ENCODE measurements at regions not wholly inside any gene's neighbourhood (a gene's known extent, or its start where the extent isn't known, plus 50 kb on each side); places are given as distances from the start of the nearest gene placed in this dataset.
"Not testable (repeated sequence)": the region's sequence is repeated elsewhere in the genome, so short reads cannot be mapped to it uniquely, and the experiment has no call there.

- H3K27ac ChIP-seq: no peak overlapping the region
- H3K4me3 ChIP-seq: no peak overlapping the region
Measured at GRCh38 chr7:140283472-140283871, 106.7 kb upstream of the KDM7A start.

GRCh38 chr7:140281960-140282359 lies 105.2 kb upstream of the KDM7A start:
- Histone ChIP-seq H3K27ac (no peak overlapping the region), H3K4me3 (no peak overlapping the region)

- no peak overlapping the region for H3K27ac ChIP-seq
- H3K4me3 ChIP-seq: no peak overlapping the region
Measured at GRCh38 chr7:140281255-140281654, 104.5 kb upstream of the KDM7A start.

DNA sequence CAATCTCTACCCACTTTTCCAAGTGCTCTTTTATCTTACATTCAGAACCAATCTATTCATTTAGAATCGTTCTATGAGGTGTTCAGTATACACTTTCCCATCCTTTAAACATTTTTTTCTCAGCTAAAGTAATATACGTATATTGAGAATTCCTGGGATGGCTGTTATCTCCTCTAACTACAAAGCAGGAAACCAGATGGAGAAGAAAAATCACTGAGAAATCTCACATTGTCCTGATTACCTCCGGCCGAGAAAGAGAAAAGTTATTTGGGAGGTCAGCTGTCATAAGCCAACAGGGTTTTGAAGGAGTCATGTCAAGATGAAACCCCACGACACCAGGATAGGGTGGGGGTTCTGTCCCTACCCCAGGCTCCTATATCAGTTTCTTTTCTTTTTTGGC lies 99.2 kb upstream of the KDM7A start:
- Histone ChIP-seq H3K27ac (peak overlapping the region in 10 of 21 experiments; percentile 14 to 83 (median 50)), H3K4me3 (no peak overlapping the region)

DNA sequence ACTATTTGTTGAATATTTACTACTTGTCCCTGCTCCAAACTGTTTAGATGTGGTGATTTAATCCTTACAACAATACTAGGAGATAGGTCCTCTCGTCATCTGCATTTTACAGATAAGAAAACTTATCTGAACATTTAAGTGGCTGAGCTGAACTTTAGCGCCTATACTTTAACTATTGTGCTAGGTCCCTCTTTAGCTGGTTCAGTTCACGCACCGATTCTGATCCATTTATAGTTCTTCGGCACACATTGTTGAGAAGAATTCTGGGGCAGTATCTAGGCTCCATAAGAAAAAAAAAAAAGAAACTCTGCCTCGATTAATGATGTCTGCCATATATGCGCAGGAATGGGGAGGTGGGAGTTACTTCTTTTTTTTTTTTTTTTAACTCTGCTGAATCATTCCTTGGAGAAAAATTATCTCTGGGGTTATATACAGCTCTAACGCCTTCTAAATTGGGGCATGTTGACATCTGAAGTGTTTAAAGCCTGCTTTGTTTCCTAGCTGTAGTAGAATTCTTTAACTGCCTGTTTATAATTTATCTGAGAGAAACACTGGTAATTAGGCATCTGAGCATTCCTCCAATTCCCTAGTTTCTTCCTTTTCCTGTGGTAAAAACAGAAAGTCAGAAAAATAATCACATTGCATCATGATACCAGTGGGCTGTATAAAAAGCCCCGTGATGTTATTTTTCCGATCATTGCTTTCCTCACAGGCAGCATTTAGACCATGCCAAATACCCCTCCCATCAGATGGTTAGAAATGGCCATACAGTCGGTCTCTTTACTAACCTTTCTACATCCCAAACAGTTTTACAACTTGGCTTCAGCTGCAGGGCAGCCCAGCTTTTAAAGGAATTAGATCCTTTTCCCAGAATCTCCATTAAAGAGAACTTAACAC lies 98.5 kb upstream of the KDM7A start:
- H3K27ac ChIP-seq: peak overlapping the region in 10 of 21 experiments; percentile 14 to 83 (median 44)
- H3K4me3 ChIP-seq: peak overlapping the region in 1 of 7 experiments; percentile 0

GRCh38 chr7:140273417-140273816 lies 96.6 kb upstream of the KDM7A start:
- H3K27ac ChIP-seq: no peak overlapping the region
- no peak overlapping the region for H3K4me3 ChIP-seq

GRCh38 chr7:140271643-140271968 lies 94.8 kb upstream of the KDM7A start:
- not testable (repeated sequence) for H3K4me3 ChIP-seq, H3K27ac ChIP-seq

DNA sequence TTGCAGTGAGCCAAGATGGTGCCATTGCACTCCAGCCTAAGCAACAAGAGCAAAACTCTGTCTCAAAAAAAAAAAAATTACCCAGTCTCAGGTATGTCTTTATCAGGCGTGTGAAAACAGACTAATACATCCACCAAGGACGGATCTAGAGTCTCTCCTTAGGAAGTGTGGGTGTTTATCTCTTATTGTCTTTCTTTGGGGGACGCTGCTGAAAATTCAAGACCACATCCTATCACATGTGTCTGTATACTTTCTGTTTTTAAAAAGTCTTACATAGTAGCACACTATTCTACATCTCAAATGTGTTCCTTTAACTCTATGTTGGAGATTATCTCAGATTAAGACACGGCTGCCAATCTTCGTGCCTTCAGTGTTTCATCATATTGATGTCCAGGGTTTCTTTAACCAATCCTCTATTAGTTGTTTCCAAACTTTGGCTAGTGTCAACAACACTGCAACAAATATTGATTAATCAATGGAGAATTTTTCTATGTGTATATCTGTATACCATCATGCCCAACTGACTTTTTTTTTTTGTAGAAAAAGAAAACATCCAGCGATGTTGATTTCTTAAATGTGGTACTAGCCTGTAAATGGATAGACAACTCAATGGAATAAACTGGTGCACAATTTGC lies 92.3 kb upstream of the KDM7A start:
- Histone ChIP-seq H3K4me3 (no peak overlapping the region), H3K27ac (no peak overlapping the region)

GRCh38 chr7:140267381-140268226 lies 90.8 kb upstream of the KDM7A start:
- H3K4me3 ChIP-seq: no peak overlapping the region
- H3K27ac ChIP-seq: no peak overlapping the region

GRCh38 chr7:140263277-140263676 lies 86.5 kb upstream of the KDM7A start:
- Histone ChIP-seq H3K27ac (peak overlapping the region in 2 of 21 experiments; percentile 9 to 16), H3K4me3 (no peak overlapping the region)

GRCh38 chr7:140262242-140262903 lies 85.6 kb upstream of the KDM7A start:
- no peak overlapping the region for H3K27ac ChIP-seq
- H3K4me3 ChIP-seq: no peak overlapping the region

GRCh38 chr7:140261522-140261921 lies 84.7 kb upstream of the KDM7A start:
- Histone ChIP-seq H3K4me3 (no peak overlapping the region), H3K27ac (no peak overlapping the region)

- no peak overlapping the region for H3K27ac ChIP-seq
Measured at GRCh38 chr7:140261105-140261486, 84.3 kb upstream of the KDM7A start.

GRCh38 chr7:140260352-140261104 lies 83.7 kb upstream of the KDM7A start:
- no peak overlapping the region for H3K4me3 ChIP-seq

More at GRCh38 chr7:140261105-140261486, 84.3 kb upstream of the KDM7A start:
- H3K4me3 ChIP-seq: no peak overlapping the region

DNA sequence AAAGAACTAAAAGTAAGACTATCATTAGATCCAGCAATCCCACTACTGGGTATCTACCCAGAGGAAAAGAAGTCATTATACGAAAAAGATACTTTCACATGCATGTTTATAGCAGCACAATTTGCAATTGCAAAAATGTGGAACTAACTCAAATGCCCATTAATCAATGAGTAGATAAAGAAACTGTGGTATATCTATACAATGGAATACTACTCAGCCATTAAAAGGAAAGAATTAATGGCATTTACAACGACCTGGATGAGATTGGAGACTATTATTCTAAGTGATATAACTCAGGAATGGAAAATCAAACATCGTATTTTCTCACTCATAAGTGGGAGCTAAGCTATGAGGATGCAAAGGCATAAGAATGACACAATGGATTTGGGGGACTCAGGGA lies 80.5 kb upstream of the KDM7A start:
- not testable (repeated sequence) for H3K27ac ChIP-seq, H3K4me3 ChIP-seq

More at GRCh38 chr7:140260352-140261104, 83.7 kb upstream of the KDM7A start:
- no peak overlapping the region for H3K27ac ChIP-seq

DNA sequence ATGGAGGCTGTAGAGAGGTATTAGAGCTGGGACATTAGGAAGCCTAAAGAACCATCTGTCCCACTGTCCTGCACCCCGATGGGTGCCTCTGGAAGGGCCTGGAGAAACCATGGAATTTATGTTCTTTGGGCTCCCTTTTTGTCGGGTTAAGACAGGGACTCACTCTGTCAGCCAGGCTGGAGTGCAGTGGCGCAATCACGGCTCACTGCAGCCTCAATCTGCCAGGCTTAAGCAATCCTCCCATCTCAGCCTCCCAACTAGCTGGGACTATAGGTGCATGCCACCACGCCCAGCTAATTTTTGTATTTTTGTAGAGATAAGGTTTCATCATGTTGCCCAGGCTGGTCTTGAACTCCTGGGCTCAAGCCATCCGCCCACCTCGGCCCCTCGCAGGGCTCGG lies 78.2 kb upstream of the KDM7A start:
- not testable (repeated sequence) for H3K27ac ChIP-seq, H3K4me3 ChIP-seq

DNA sequence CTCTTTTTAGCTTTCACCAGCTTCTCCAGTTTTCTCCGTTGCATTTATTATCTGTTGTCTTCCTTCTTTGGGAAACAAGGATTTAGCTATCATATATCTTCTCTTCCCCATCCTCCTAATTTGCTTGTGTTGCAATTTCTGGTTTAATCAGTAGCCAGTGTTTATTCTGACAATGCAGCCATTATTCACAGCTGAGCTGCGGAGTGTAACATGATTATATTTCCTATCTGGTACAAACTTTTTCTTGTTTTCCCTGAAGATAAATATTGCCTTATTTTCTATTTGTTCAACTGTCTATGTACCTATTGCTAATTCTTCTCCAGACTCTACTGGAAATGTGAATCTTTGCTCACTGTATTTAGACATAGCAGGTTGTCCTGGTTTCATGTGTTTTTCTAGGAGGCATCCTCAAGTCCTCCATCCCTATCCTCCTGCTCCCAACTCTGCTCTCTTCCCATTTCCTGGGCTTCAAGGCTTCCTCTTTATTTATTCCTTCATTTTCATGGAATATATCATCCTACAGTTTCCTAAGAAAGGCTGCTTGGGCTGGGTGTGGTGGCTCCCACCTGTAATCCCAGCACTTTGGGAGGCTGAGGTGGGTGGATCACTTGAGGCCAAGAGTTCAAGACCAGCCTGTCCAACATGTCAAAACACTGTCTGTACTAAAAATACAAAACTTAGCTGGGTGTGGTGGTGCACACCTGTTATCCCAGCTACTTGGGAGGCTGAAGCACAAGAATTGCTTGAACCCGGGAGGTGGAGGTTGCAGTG lies 72.4 kb upstream of the KDM7A start:
- H3K27ac ChIP-seq: no peak overlapping the region
- H3K4me3 ChIP-seq: no peak overlapping the region

DNA sequence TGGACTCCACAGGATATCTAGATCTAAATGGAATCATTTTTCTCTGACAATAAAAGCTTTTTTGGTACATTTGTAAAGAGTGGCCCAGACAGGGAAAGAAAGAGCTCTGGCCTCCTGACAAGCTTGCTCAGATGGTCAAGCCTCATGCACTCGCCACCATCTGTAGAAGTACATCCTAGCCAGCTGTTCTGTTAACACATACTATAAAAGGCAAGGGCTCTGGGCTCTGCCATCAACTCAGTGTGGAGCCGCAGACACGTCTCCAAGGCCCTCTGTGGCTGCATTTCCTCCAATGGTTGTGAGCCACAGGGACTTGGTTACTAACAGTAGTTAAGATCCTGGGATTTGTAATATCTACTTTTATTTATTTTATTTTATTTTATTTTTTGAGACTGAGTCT lies 70.8 kb upstream of the KDM7A start:
- Histone ChIP-seq H3K4me3 (no peak overlapping the region), H3K27ac (no peak overlapping the region)

Measured in skin epidermis (tissue), 12 donors.